Brain microvascular endothelial cell (primary cell): ENCODE measurements at regions not wholly inside any gene's neighbourhood (a gene's known extent, or its start where the extent isn't known, plus 50 kb on each side); places are given as distances from the start of the nearest gene placed in this dataset.

Experiments
- DNase-seq: peaks from one replicate; pipeline ENCODE4 v3.0.0-alpha.2; 2020
- H3K27ac ChIP-seq: fragments of 250-450 bp; sonication (Bioruptor Pico); 2 replicates; pipeline ENCODE4 v1.5.1; 2020; ENCODE audit warnings: mild to moderate bottlenecking, moderate library complexity
- H3K27me3 ChIP-seq: fragments of 250-450 bp; sonication (Bioruptor Pico); replicated peaks from 2 replicates; pipeline ENCODE4 v1.5.1; 2020; ENCODE audit warnings: mild to moderate bottlenecking
- H3K36me3 ChIP-seq: fragments of 250-450 bp; sonication (Bioruptor Pico); replicated peaks from 2 replicates; pipeline ENCODE4 v1.5.1; 2020; ENCODE audit warnings: mild to moderate bottlenecking
- H3K4me3 ChIP-seq: 2 replicates; pipeline ENCODE4 v1.5.1; 2011; ENCODE audit warnings: low read depth, mild to moderate bottlenecking, control low read depth, low read length, moderate library complexity
- CTCF ChIP-seq: IDR thresholded peaks from 2 replicates; pipeline ENCODE4 v1.5.1; 2011; ENCODE audit warnings: low read depth, mild to moderate bottlenecking, moderate library complexity, low read length, control low read depth, inconsistent platforms; ENCODE audit errors: missing control alignments
- in situ Hi-C: cut with HindIII; loops from 2 replicates; pipeline ENCODE4 v1.10.0; 2017; ENCODE audit warnings: low sequenced_read_pairs, low pct_ligation_motif_present

- Histone ChIP-seq H3K36me3 (no peaks in the 10 kb centered on the region), H3K27me3 (no peaks in the 10 kb centered on the region), H3K4me3 (no peak overlapping the region), H3K27ac (no peak overlapping the region)
- no peak for TF ChIP-seq CTCF
- DNase-seq = no peak
- in situ Hi-C loops = no loop called here
Measured at GRCh38 chr16:62404842-62405611, 368.8 kb upstream of the CDH8 start.

GRCh38 chr16:62392698-62393097 lies 356.5 kb upstream of the CDH8 start:
- no peaks in the 10 kb centered on the region for H3K27me3 ChIP-seq
- H3K27ac ChIP-seq = no peak overlapping the region
- DNase-seq = no peak
- TF ChIP-seq CTCF = no peak
- H3K36me3 ChIP-seq = no peaks in the 10 kb centered on the region
- in situ Hi-C loops = no loop called here
- no peak overlapping the region for H3K4me3 ChIP-seq

- no peaks in the 10 kb centered on the region for H3K27me3 ChIP-seq
- TF ChIP-seq CTCF = no peak
- no peak for DNase-seq
- in situ Hi-C loops = no loop called here
- H3K4me3 ChIP-seq = no peak overlapping the region
- no peak overlapping the region for H3K27ac ChIP-seq
- no peaks in the 10 kb centered on the region for H3K36me3 ChIP-seq
Measured at GRCh38 chr16:62391940-62392339, 355.7 kb upstream of the CDH8 start.

GRCh38 chr16:62391134-62391533 lies 354.9 kb upstream of the CDH8 start:
- H3K27ac ChIP-seq = no peak overlapping the region
- no peaks in the 10 kb centered on the region for H3K36me3 ChIP-seq
- TF ChIP-seq CTCF = no peak
- H3K4me3 ChIP-seq = no peak overlapping the region
- H3K27me3 ChIP-seq = no peaks in the 10 kb centered on the region
- no peak for DNase-seq
- in situ Hi-C loops = no loop called here

GRCh38 chr16:62390214-62390613 lies 354.0 kb upstream of the CDH8 start:
- Histone ChIP-seq H3K27ac (no peak overlapping the region), H3K36me3 (no peaks in the 10 kb centered on the region), H3K27me3 (no peaks in the 10 kb centered on the region), H3K4me3 (no peak overlapping the region)
- no peak for TF ChIP-seq CTCF
- in situ Hi-C loops = no loop called here
- DNase-seq = no peak

- Histone ChIP-seq H3K36me3 (no peaks in the 10 kb centered on the region), H3K27me3 (no peaks in the 10 kb centered on the region), H3K27ac (no peak overlapping the region), H3K4me3 (no peak overlapping the region)
- DNase-seq = no peak
- in situ Hi-C loops = no loop called here
- TF ChIP-seq CTCF = no peak
Measured at GRCh38 chr16:62386411-62386810, 350.2 kb upstream of the CDH8 start.
